ENCODE measurements at regions not wholly inside any gene's neighbourhood (a gene's known extent, or its start where the extent isn't known, plus 50 kb on each side); places are given as distances from the start of the nearest gene placed in this dataset.

GRCh38 chr17:55598495-55598894 lies 87.2 kb upstream of the SMIM36 start:
- no peak for TF ChIP-seq PKNOX1 (IDR thresholded peaks at IDR 0.05)
- no peak for TF ChIP-seq ARNT (IDR thresholded peaks at IDR 0.05)
- TF ChIP-seq CTBP1 (IDR thresholded peaks at IDR 0.05; ENCODE audit: borderline replicate concordance) = no peak
- no peak for TF ChIP-seq HDGF (IDR thresholded peaks at IDR 0.05; ENCODE audit: borderline replicate concordance)
- TF ChIP-seq BHLHE40 (IDR thresholded peaks at IDR 0.05; ENCODE audit: borderline replicate concordance) = no peak
- no peak for TF ChIP-seq SP1 (IDR thresholded peaks at IDR 0.05)
- TF ChIP-seq L3MBTL2 (conservative IDR thresholded peaks at IDR 0.05) = no peak
- no peak for TF ChIP-seq NFRKB (IDR thresholded peaks at IDR 0.05)
- no peak for TF ChIP-seq FOXK2 (IDR thresholded peaks at IDR 0.05)
- TF ChIP-seq LEF1 (IDR thresholded peaks at IDR 0.05; ENCODE audit: borderline replicate concordance) = no peak
- no peak for TF ChIP-seq ELF4 (IDR thresholded peaks at IDR 0.05)
- TF ChIP-seq TARDBP (IDR thresholded peaks at IDR 0.05) = no peak
- TF ChIP-seq SUZ12 (IDR thresholded peaks at IDR 0.05) = no peak
- TF ChIP-seq FOXA1 (IDR thresholded peaks at IDR 0.05) = no peak
- TF ChIP-seq ZNF384 (IDR thresholded peaks at IDR 0.05) = no peak
- TF ChIP-seq FOXM1 (IDR thresholded peaks at IDR 0.05; ENCODE audit: borderline replicate concordance) = no peak
- CTCF ChIA-PET = no interaction called here
- POLR2A ChIA-PET = no interaction called here
- no peak for DNase-seq (ENCODE audit: extremely low spot score)

DNA sequence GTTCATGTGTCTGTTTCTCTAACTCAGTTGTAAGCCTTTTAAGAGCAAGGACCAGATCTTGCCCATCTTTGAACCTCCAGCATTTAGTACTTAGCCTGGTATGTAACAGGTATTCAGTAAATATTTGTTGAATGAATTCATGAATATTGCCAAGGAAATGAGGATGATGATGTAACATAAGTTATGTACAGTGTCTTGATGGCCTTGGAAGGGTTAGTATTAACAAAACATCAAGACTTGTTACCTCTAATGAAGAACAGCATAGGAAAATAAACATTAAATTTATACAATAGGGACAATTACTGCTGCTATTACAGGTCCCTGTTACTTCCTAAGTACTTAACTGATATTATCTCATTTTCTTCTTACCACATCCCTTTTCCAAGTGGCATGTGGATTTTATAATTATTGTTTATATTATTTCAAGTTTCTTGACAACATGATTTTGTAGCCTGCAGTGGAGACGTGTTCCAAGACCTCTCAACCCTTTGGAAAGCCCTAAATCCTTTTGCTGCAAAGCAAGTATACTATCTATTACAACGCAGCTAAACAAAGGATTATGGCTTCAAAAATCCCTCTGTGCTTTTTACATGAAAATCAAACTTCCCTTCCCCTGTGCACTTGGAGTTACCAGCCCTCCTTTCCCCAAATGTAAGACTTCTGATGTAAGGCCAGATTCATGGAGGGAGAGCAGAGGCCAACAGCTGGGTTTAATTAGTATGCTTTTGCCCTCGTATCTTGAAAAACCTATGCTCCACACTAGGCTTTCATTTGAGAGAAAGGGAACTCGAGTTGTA lies 77.4 kb upstream of the SMIM36 start:
- POLR2A ChIA-PET = no interaction called here
- DNase-seq (ENCODE audit: extremely low spot score) = no peak
- CTCF ChIA-PET = interaction anchor here (1.1 kb wide), 1 partner anchor 13 kb away, joined by 3 read pairs; no protein-coding TSS in a partner anchor
- TF ChIP-seq NFRKB (IDR thresholded peaks at IDR 0.05) (no peak), LEF1 (IDR thresholded peaks at IDR 0.05; ENCODE audit: borderline replicate concordance) (no peak), FOXA1 (IDR thresholded peaks at IDR 0.05) (no peak), BHLHE40 (IDR thresholded peaks at IDR 0.05; ENCODE audit: borderline replicate concordance) (no peak), ARNT (IDR thresholded peaks at IDR 0.05) (no peak), ZNF384 (IDR thresholded peaks at IDR 0.05) (no peak), CTBP1 (IDR thresholded peaks at IDR 0.05; ENCODE audit: borderline replicate concordance) (no peak), SUZ12 (IDR thresholded peaks at IDR 0.05) (no peak), HDGF (IDR thresholded peaks at IDR 0.05; ENCODE audit: borderline replicate concordance) (no peak), PKNOX1 (IDR thresholded peaks at IDR 0.05) (no peak), FOXM1 (IDR thresholded peaks at IDR 0.05; ENCODE audit: borderline replicate concordance) (no peak), FOXK2 (IDR thresholded peaks at IDR 0.05) (no peak)

- ChIA-PET CTCF (no interaction called here), POLR2A (no interaction called here)
- TF ChIP-seq ZNF384 (IDR thresholded peaks at IDR 0.05) (no peak), BHLHE40 (IDR thresholded peaks at IDR 0.05; ENCODE audit: borderline replicate concordance) (no peak), TARDBP (IDR thresholded peaks at IDR 0.05) (no peak), HDGF (IDR thresholded peaks at IDR 0.05; ENCODE audit: borderline replicate concordance) (no peak)
- no peak for DNase-seq (ENCODE audit: extremely low spot score)
These were observed 76.4 kb upstream of the SMIM36 start for GRCh38 chr17:55587608-55588139.

GRCh38 chr17:55585629-55586028 lies 74.4 kb upstream of the SMIM36 start:
- CTCF ChIA-PET = no interaction called here
- TF ChIP-seq SP1 (IDR thresholded peaks at IDR 0.05) = no peak
- POLR2A ChIA-PET = no interaction called here
- DNase-seq (ENCODE audit: extremely low spot score) = no peak

- POLR2A ChIA-PET = no interaction called here
These were observed 73.6 kb upstream of the SMIM36 start for GRCh38 chr17:55584861-55585260.

GRCh38 chr17:55584055-55584685 lies 72.9 kb upstream of the SMIM36 start:
- TF ChIP-seq ARNT (IDR thresholded peaks at IDR 0.05) (no peak), FOXK2 (IDR thresholded peaks at IDR 0.05) (no peak), CTBP1 (IDR thresholded peaks at IDR 0.05; ENCODE audit: borderline replicate concordance) (no peak), NFRKB (IDR thresholded peaks at IDR 0.05) (no peak), PKNOX1 (IDR thresholded peaks at IDR 0.05) (no peak), BHLHE40 (IDR thresholded peaks at IDR 0.05; ENCODE audit: borderline replicate concordance) (no peak), FOXA1 (IDR thresholded peaks at IDR 0.05) (no peak), L3MBTL2 (conservative IDR thresholded peaks at IDR 0.05) (no peak), LEF1 (IDR thresholded peaks at IDR 0.05; ENCODE audit: borderline replicate concordance) (no peak), TARDBP (IDR thresholded peaks at IDR 0.05) (no peak), HDGF (IDR thresholded peaks at IDR 0.05; ENCODE audit: borderline replicate concordance) (no peak), FOXM1 (IDR thresholded peaks at IDR 0.05; ENCODE audit: borderline replicate concordance) (no peak), ZNF384 (IDR thresholded peaks at IDR 0.05) (no peak), SUZ12 (IDR thresholded peaks at IDR 0.05) (no peak)
- DNase-seq (ENCODE audit: extremely low spot score) = no peak
- POLR2A ChIA-PET = no interaction called here
- CTCF ChIA-PET = no interaction called here

More at GRCh38 chr17:55584861-55585260, 73.6 kb upstream of the SMIM36 start:
- no peak for DNase-seq (ENCODE audit: extremely low spot score)
- TF ChIP-seq ZNF384 (IDR thresholded peaks at IDR 0.05) (no peak), L3MBTL2 (conservative IDR thresholded peaks at IDR 0.05) (no peak), FOXM1 (IDR thresholded peaks at IDR 0.05; ENCODE audit: borderline replicate concordance) (no peak), TARDBP (IDR thresholded peaks at IDR 0.05) (no peak), PKNOX1 (IDR thresholded peaks at IDR 0.05) (no peak), BHLHE40 (IDR thresholded peaks at IDR 0.05; ENCODE audit: borderline replicate concordance) (no peak), NFRKB (IDR thresholded peaks at IDR 0.05) (no peak), ARNT (IDR thresholded peaks at IDR 0.05) (no peak)
- CTCF ChIA-PET = no interaction called here
